Glomerular visceral epithelial cell (primary cell): ENCODE measurements at regions not wholly inside any gene's neighbourhood (a gene's known extent, or its start where the extent isn't known, plus 50 kb on each side); places are given as distances from the start of the nearest gene placed in this dataset.
A peak's percentile ranks its signal among the peaks of the same experiment; 100 is the strongest.

Experiments used
- DNase-seq: peaks from one replicate; pipeline ENCODE4 v3.0.0-alpha.2; 2016; ENCODE audit errors: extremely low spot score

- no peak for DNase-seq
These were observed 50.3 kb downstream of the NAV1 start for GRCh38 chr1:201589186-201589585.

- no peak for DNase-seq
These were observed 51.5 kb downstream of the NAV1 start for GRCh38 chr1:201590474-201590873.

GRCh38 chr1:201591348-201591747 lies 52.4 kb downstream of the NAV1 start:
- no peak for DNase-seq

GRCh38 chr1:201591981-201592380 lies 53.1 kb downstream of the NAV1 start:
- no peak for DNase-seq

- DNase-seq = peak; percentile 78
These were observed 54.4 kb downstream of the NAV1 start for GRCh38 chr1:201593200-201593921.

GRCh38 chr1:201594575-201595245 lies 55.8 kb downstream of the NAV1 start:
- no peak for DNase-seq

- no peak for DNase-seq
These were observed 56.5 kb downstream of the NAV1 start for GRCh38 chr1:201595381-201595780.

- DNase-seq = no peak
These were observed 57.4 kb downstream of the NAV1 start for GRCh38 chr1:201596101-201596868.

- DNase-seq = no peak
These were observed 58.8 kb downstream of the NAV1 start for GRCh38 chr1:201597551-201598230.

- no peak for DNase-seq
These were observed 59.5 kb downstream of the NAV1 start for GRCh38 chr1:201598396-201598795.

- no peak for DNase-seq
These were observed 60.0 kb downstream of the NAV1 start for GRCh38 chr1:201598973-201599372.

- no peak for DNase-seq
These were observed 60.6 kb downstream of the NAV1 start for GRCh38 chr1:201599548-201599947.

GRCh38 chr1:201602413-201603265 lies 63.7 kb downstream of the NAV1 start:
- peak; percentile 92 for DNase-seq

- DNase-seq = peak; percentile 60
These were observed 64.8 kb downstream of the NAV1 start for GRCh38 chr1:201603613-201604232.

- DNase-seq = no peak
These were observed 66.6 kb downstream of the NAV1 start for GRCh38 chr1:201605385-201606010.

- no peak for DNase-seq
These were observed 67.2 kb downstream of the NAV1 start for GRCh38 chr1:201606096-201606495.

- no peak for DNase-seq
These were observed 67.7 kb downstream of the NAV1 start for GRCh38 chr1:201606623-201607022.

- no peak for DNase-seq
These were observed 69.9 kb downstream of the NAV1 start for GRCh38 chr1:201608635-201609395.

- DNase-seq = no peak
These were observed 70.9 kb downstream of the NAV1 start for GRCh38 chr1:201609661-201610318.
